C4-2B (cell line): ENCODE measurements at regions not wholly inside any gene's neighbourhood (a gene's known extent, or its start where the extent isn't known, plus 50 kb on each side); places are given as distances from the start of the nearest gene placed in this dataset.

ENCODE experiments used
- H3K27ac ChIP-seq: fragments of 450-650 bp; 2 replicates; pipeline ENCODE4 v1.5.1; 2017
- CTCF ChIP-seq: fragments of 450-650 bp; conservative IDR thresholded peaks from 2 replicates; pipeline ENCODE4 v1.5.1; 2017; ENCODE audit warnings: mild to moderate bottlenecking
- ZFX ChIP-seq: fragments of 450-650 bp; IDR thresholded peaks from 2 replicates; pipeline ENCODE4 v1.6.1; 2017

GRCh38 chr2:172294983-172295382, 132.4 kb upstream of the ITGA6 start:
- no peak overlapping the region for H3K27ac ChIP-seq
- TF ChIP-seq CTCF: no peak
- no peak for TF ChIP-seq ZFX

GRCh38 chr2:172295677-172296076, 131.7 kb upstream of the ITGA6 start:
- H3K27ac ChIP-seq: no peak overlapping the region
- TF ChIP-seq CTCF (no peak), ZFX (no peak)

- TF ChIP-seq CTCF: no peak
- H3K27ac ChIP-seq: no peak overlapping the region
Observed at GRCh38 chr2:172296267-172297046, 130.9 kb upstream of the ITGA6 start.

GRCh38 chr2:172297531-172297930, 129.9 kb upstream of the ITGA6 start:
- no peak overlapping the region for H3K27ac ChIP-seq

GRCh38 chr2:172297950-172298349, 129.4 kb upstream of the ITGA6 start:
- H3K27ac ChIP-seq: no peak overlapping the region
- TF ChIP-seq CTCF (no peak), ZFX (no peak)

More at GRCh38 chr2:172297531-172297930, 129.9 kb upstream of the ITGA6 start:
- TF ChIP-seq ZFX: no peak

GRCh38 chr2:172299741-172300140, 127.6 kb upstream of the ITGA6 start:
- TF ChIP-seq CTCF (no peak), ZFX (no peak)
- no peak overlapping the region for H3K27ac ChIP-seq

- no peak overlapping the region for H3K27ac ChIP-seq
- TF ChIP-seq ZFX (no peak), CTCF (no peak)
Observed at GRCh38 chr2:172300851-172301250, 126.5 kb upstream of the ITGA6 start.

- no peak overlapping the region for H3K27ac ChIP-seq
Observed at GRCh38 chr2:172305066-172305465, 122.3 kb upstream of the ITGA6 start.

More at GRCh38 chr2:172305066-172305465, 122.3 kb upstream of the ITGA6 start:
- TF ChIP-seq ZFX (no peak), CTCF (no peak)
